H1 (cell line): ENCODE measurements at regions not wholly inside any gene's neighbourhood (a gene's known extent, or its start where the extent isn't known, plus 50 kb on each side); places are given as distances from the start of the nearest gene placed in this dataset.

Experiments used
- CTCF ChIA-PET: fragments of 300-600 bp; sonication (Branson Sonifier 250); formaldehyde crosslinking; loops from one replicate; lab custom pipeline; 2021; ENCODE audit not compliant: partially characterized antibody; lab: Charles Lee
- POLR2A ChIA-PET: fragments of 300-600 bp; sonication (Branson Sonifier 250); formaldehyde crosslinking; loops from one replicate; lab custom pipeline; 2021; ENCODE audit warnings: inconsistent platforms; ENCODE audit not compliant: partially characterized antibody; lab: Charles Lee
- DNase-seq, 2 experiments: peaks; one replicate each; pipeline versions ENCODE4 v3.0.0 to v3.0.0-alpha.2; 2010 to 2022; ENCODE audit warnings: low spot score in 2 of 2, low read depth in 1 of 2, mixed read lengths in 1 of 2
- FAIRE-seq: peaks from 2 replicates; lab custom pipeline; 2011; peaks lifted over from hg19 to GRCh38; lab: Jason Lieb, UNC
- H2AFZ ChIP-seq: 2 replicates; pipeline ENCODE4 v1.8.1; 2012; ENCODE audit warnings: low read length, inconsistent platforms
- H2AK5ac ChIP-seq: 2 replicates; pipeline ENCODE4 v1.6.1; 2013; ENCODE audit warnings: low read depth, low read length
- H2BK120ac ChIP-seq: replicated peaks from 2 replicates; pipeline ENCODE3; 2013; ENCODE audit warnings: low read depth, low read length, inconsistent platforms
- H2BK12ac ChIP-seq: 2 replicates; pipeline ENCODE4 v1.6.1; 2013; ENCODE audit warnings: low read depth, low read length
- H2BK15ac ChIP-seq: 2 replicates; pipeline ENCODE4 v1.6.1; 2013; ENCODE audit warnings: low read length
- H2BK20ac ChIP-seq: 2 replicates; pipeline ENCODE4 v1.6.1; 2013; ENCODE audit warnings: low read length
- H2BK5ac ChIP-seq: 2 replicates; pipeline ENCODE4 v1.6.1; 2013; ENCODE audit warnings: low read depth, low read length
- H3K14ac ChIP-seq: 2 replicates; pipeline ENCODE4 v1.6.1; 2013; ENCODE audit warnings: inconsistent platforms; ENCODE audit not compliant: insufficient read length
- H3K18ac ChIP-seq: 2 replicates; pipeline ENCODE4 v1.6.1; 2013; ENCODE audit warnings: low read length; ENCODE audit errors: extremely low read depth
- H3K23ac ChIP-seq: 2 replicates; pipeline ENCODE4 v1.6.1; 2013; ENCODE audit warnings: inconsistent platforms; ENCODE audit not compliant: insufficient read length
- H3K23me2 ChIP-seq: 2 replicates; pipeline ENCODE4 v1.6.1; 2013; ENCODE audit warnings: low read depth, low read length
- H3K27ac ChIP-seq: 2 replicates; pipeline ENCODE4 v1.6.1; 2011; ENCODE audit warnings: low read depth, low read length, inconsistent platforms
- H3K27me3 ChIP-seq, 4 experiments: replicated peaks in 1 of 4; 1 replicate in 1 of 4; 2 replicates in 3 of 4; pipeline versions ENCODE4 v1.6.1 to v1.8.1; 2011 to 2013; ENCODE audit warnings: low read length in 3 of 4, mild to moderate bottlenecking in 3 of 4, inconsistent platforms in 2 of 4, mixed read lengths in 2 of 4, moderate library complexity in 1 of 4; ENCODE audit not compliant: control insufficient read depth in 3 of 4, insufficient read depth in 3 of 4; ENCODE audit errors: extremely low read depth in 1 of 4
- H3K36me3 ChIP-seq, 4 experiments: 2 replicates each; pipeline versions ENCODE4 v1.6.1 to v1.8.1; 2011 to 2013; ENCODE audit warnings: mild to moderate bottlenecking in 4 of 4, low read length in 3 of 4, moderate library complexity in 2 of 4, control low read depth in 1 of 4, inconsistent platforms in 1 of 4; ENCODE audit not compliant: insufficient read depth in 4 of 4, control insufficient read depth in 2 of 4
- H3K4ac ChIP-seq: replicated peaks from 2 replicates; pipeline ENCODE3; 2013; ENCODE audit warnings: low read length, low read depth, mixed read lengths, inconsistent platforms; ENCODE audit not compliant: insufficient read length
- H3K4me1 ChIP-seq, 4 experiments: replicated peaks in 1 of 4; 1 replicate in 1 of 4; 2 replicates in 3 of 4; pipeline versions ENCODE4 v1.6.1 to v1.8.1; 2011 to 2013; ENCODE audit warnings: low read length in 3 of 4, inconsistent platforms in 2 of 4, mixed read lengths in 1 of 4; ENCODE audit not compliant: insufficient read depth in 4 of 4, control insufficient read depth in 3 of 4
- H3K4me2 ChIP-seq, 2 experiments: 2 replicates each; pipeline versions ENCODE4 v1.6.1 to v1.8.1; 2011 to 2013; ENCODE audit warnings: low read depth in 2 of 2, low read length in 2 of 2, control low read depth in 1 of 2, inconsistent platforms in 1 of 2, mild to moderate bottlenecking in 1 of 2; ENCODE audit not compliant: insufficient read depth in 1 of 2
- H3K4me3 ChIP-seq, 4 experiments: fragments of 200-600, 300-600 bp in 1 of 4; sonication (generic), shearing (Covaris generic), sonication (Bioruptor Twin) in 1 of 4; 2 replicates each; pipeline versions ENCODE4 v1.5.1 to v1.8.1; 2011 to 2016; ENCODE audit warnings: low read length in 4 of 4, low read depth in 3 of 4, control low read depth in 2 of 4, inconsistent platforms in 2 of 4, mild to moderate bottlenecking in 2 of 4, mixed read lengths in 1 of 4, moderate library complexity in 1 of 4; ENCODE audit not compliant: insufficient read depth in 2 of 4; ENCODE audit errors: extremely low read depth in 1 of 4
- H3K56ac ChIP-seq: replicated peaks from 2 replicates; pipeline ENCODE3; 2013; ENCODE audit warnings: low read depth, mild to moderate bottlenecking, mixed read lengths, low read length, inconsistent platforms; ENCODE audit not compliant: insufficient read length
- H3K79me1 ChIP-seq: 2 replicates; pipeline ENCODE4 v1.6.1; 2013; ENCODE audit warnings: low read depth, low read length, control low read depth
- H3K79me2 ChIP-seq, 2 experiments: 2 replicates each; pipeline versions ENCODE4 v1.6.1 to v1.8.1; 2012 to 2013; ENCODE audit warnings: low read length in 2 of 2, mild to moderate bottlenecking in 2 of 2, inconsistent platforms in 1 of 2; ENCODE audit not compliant: insufficient read depth in 2 of 2, control insufficient read depth in 1 of 2
- H3K9ac ChIP-seq, 4 experiments: replicated peaks in 1 of 4; 1 replicate in 1 of 4; 2 replicates in 3 of 4; pipeline versions ENCODE4 v1.6.1 to v1.8.1; 2011 to 2013; ENCODE audit warnings: low read depth in 3 of 4, low read length in 3 of 4, control low read depth in 2 of 4, mild to moderate bottlenecking in 2 of 4, moderate library complexity in 2 of 4, inconsistent platforms in 1 of 4; ENCODE audit errors: extremely low read depth in 1 of 4
- H3K9me3 ChIP-seq, 2 experiments: 2 replicates each; pipeline versions ENCODE4 v1.6.1 to v1.8.1; 2012 to 2013; ENCODE audit warnings: mild to moderate bottlenecking in 2 of 2, moderate library complexity in 2 of 2, control low read depth in 1 of 2, inconsistent platforms in 1 of 2, low read depth in 1 of 2, low read length in 1 of 2, mixed read lengths in 1 of 2; ENCODE audit not compliant: insufficient read depth in 2 of 2
- H4K20me1 ChIP-seq, 2 experiments: replicated peaks in 1 of 2; 2 replicates each; pipeline versions ENCODE3 to v1.8.1; 2011 to 2013; ENCODE audit warnings: inconsistent platforms in 2 of 2, low read length in 2 of 2, mild to moderate bottlenecking in 1 of 2; ENCODE audit not compliant: insufficient read depth in 2 of 2, control insufficient read depth in 1 of 2
- H4K5ac ChIP-seq: 2 replicates; pipeline ENCODE4 v1.6.1; 2013; ENCODE audit warnings: low read length, low read depth, mixed read lengths, inconsistent platforms; ENCODE audit not compliant: insufficient read length
- H4K8ac ChIP-seq: 2 replicates; pipeline ENCODE4 v1.8.0; 2013; ENCODE audit warnings: mild to moderate bottlenecking, moderate library complexity, low read length, inconsistent platforms; ENCODE audit not compliant: insufficient read depth; ENCODE audit errors: extremely low read depth
- H4K91ac ChIP-seq: replicated peaks from 2 replicates; pipeline ENCODE3; 2013; ENCODE audit warnings: low read length, mixed read lengths, inconsistent platforms; ENCODE audit not compliant: insufficient read length
- CBX5 ChIP-seq: fragments of 300-800, 300-1000 bp; sonication (generic); IDR thresholded peaks from 2 replicates; pipeline ENCODE4 v1.7.1; 2016; ENCODE audit warnings: antibody characterized with exemption, low read length, low read depth
- JUND ChIP-seq: IDR thresholded peaks from 2 replicates; pipeline ENCODE4 v1.6.1; 2011; ENCODE audit warnings: mild to moderate bottlenecking, improper control_type of control experiment, low read length
- RXRA ChIP-seq: IDR thresholded peaks from 2 replicates; pipeline ENCODE4 v1.6.1; 2011; ENCODE audit warnings: low read depth, mild to moderate bottlenecking, low read length, moderate library complexity; ENCODE audit not compliant: insufficient read depth
- WGBS, 2 experiments: shearing (Covaris generic) in 1 of 2; methylation state at CpG; one replicate each; pipeline versions ENCODE4 v1.1.6 to v1.1.7; 2013 to 2015; ENCODE audit warnings: low lambda C conversion rate in 2 of 2, mixed read lengths in 2 of 2, inconsistent platforms in 1 of 2, low coverage in 1 of 2, missing lambda C conversion rate in 1 of 2; ENCODE audit not compliant: insufficient replicate concordance in 2 of 2, insufficient coverage in 1 of 2, insufficient read length in 1 of 2; ENCODE audit errors: extremely low coverage in 1 of 2, missing lambda C conversion rate in 1 of 2; 5-methylcytosine and 5-hydroxymethylcytosine counted together

GRCh38 chr6:105785066-105785811 is 300.9 kb upstream of the PRDM1 start:
- no peak overlapping the region for H4K8ac ChIP-seq
- CTCF ChIA-PET, result no interaction called here
- 94% methylated on average over 6 of the region's 6 CpGs; no CpG with 5 or more reads in 1 of the 2 experiments for WGBS, 2 experiments

More at GRCh38 chr6:105785066-105785811, 300.9 kb upstream of the PRDM1 start:
- POLR2A ChIA-PET, result interaction anchor here (0.7 kb wide), 1 partner anchor 635 kb away, joined by 3 read pairs; no protein-coding TSS in a partner anchor
- Histone ChIP-seq H4K91ac (no peak overlapping the region), H4K20me1 (no peaks in the 10 kb centered on the region), H3K27ac (no peak overlapping the region), H3K4ac (no peak overlapping the region), H2AFZ (0 out of 2 replicates have a peak overlapping the region, but pooled peaks have one; percentile 22), H2BK5ac (no peak overlapping the region), H3K9ac (no peak overlapping the region), H2BK12ac (no peak overlapping the region), H4K5ac (no peak overlapping the region), H3K79me1 (no peaks in the 10 kb centered on the region), H3K23ac (no peak overlapping the region), H3K79me2 (no peaks in the 10 kb centered on the region), H3K27me3 (no peaks in the 10 kb centered on the region), H3K4me2 (no peak overlapping the region), H3K4me3 (no peak overlapping the region), H2BK120ac (no peak overlapping the region), H2AK5ac (no peak overlapping the region), H3K4me1 (no peaks in the 10 kb centered on the region), H3K9me3 (no peaks in the 10 kb centered on the region), H2BK20ac (no peak overlapping the region), H3K14ac (no peak overlapping the region), H3K18ac (no peak overlapping the region), H2BK15ac (no peak overlapping the region), H3K23me2 (no peaks in the 10 kb centered on the region), H3K56ac (no peak overlapping the region), H3K36me3 (no peaks in the 10 kb centered on the region)
- DNase-seq, result no peak
- TF ChIP-seq CBX5 (no peak), JUND (no peak), RXRA (no peak)
- FAIRE-seq, result no peak
